HEK293 (cell line): ENCODE measurements at regions not wholly inside any gene's neighbourhood (a gene's known extent, or its start where the extent isn't known, plus 50 kb on each side); places are given as distances from the start of the nearest gene placed in this dataset.

Experiments
- CTCF ChIA-PET: fragments of 350-600 bp; formaldehyde crosslinking; extraction: SDS; loops from one replicate; lab custom pipeline; 2021; ENCODE audit warnings: antibody characterized with exemption; lab: Yijun Ruan, JAX
- POLR2A ChIA-PET: fragments of 300-600 bp; formaldehyde crosslinking; extraction: SDS; loops from one replicate; lab custom pipeline; 2020; ENCODE audit warnings: antibody characterized with exemption, inconsistent platforms; lab: Yijun Ruan, JAX
- H3K27ac ChIP-seq: fragments of 200-500 bp; sonication (Bioruptor generic); 2 replicates; pipeline ENCODE4 v1.5.1; 2014; ENCODE audit warnings: low read depth, low read length, control low read depth, inconsistent platforms; ENCODE audit errors: extremely low read depth
- H3K36me3 ChIP-seq, 2 experiments: fragments of 200-500 bp in 1 of 2; sonication (Bioruptor generic) in 1 of 2; 1 replicate in 1 of 2; 2 replicates in 1 of 2; pipeline ENCODE4 v1.5.1; 2014 to 2017; ENCODE audit warnings: inconsistent platforms in 2 of 2, low read length in 2 of 2; ENCODE audit not compliant: control insufficient read depth in 2 of 2, insufficient read depth in 1 of 2
- H3K4me1 ChIP-seq: fragments of 200-500 bp; sonication (Bioruptor generic); 2 replicates; pipeline ENCODE4 v1.5.1; 2014; ENCODE audit warnings: mild to moderate bottlenecking, low read length, inconsistent platforms; ENCODE audit not compliant: control insufficient read depth, insufficient read depth
- H3K4me3 ChIP-seq: 2 replicates; pipeline ENCODE4 v1.5.1; 2011; ENCODE audit warnings: low read depth, mild to moderate bottlenecking, control low read depth, low read length, moderate library complexity
- H3K9me3 ChIP-seq: fragments of 200-500 bp; sonication (Bioruptor generic); 2 replicates; pipeline ENCODE4 v1.5.1; 2014; ENCODE audit warnings: low read depth, low read length, inconsistent platforms; ENCODE audit not compliant: control insufficient read depth, insufficient read depth
- HIC1 ChIP-seq: fragments of 450-650 bp; formaldehyde crosslinking; IDR thresholded peaks from 2 replicates; pipeline ENCODE4 v1.5.1; 2016; ENCODE audit warnings: missing biosample characterization, missing genetic modification characterization
- KLF16 ChIP-seq: fragments of 450-650 bp; formaldehyde crosslinking; IDR thresholded peaks from 2 replicates; pipeline ENCODE4 v1.5.1; 2017; ENCODE audit warnings: missing biosample characterization, missing genetic modification characterization
- MYNN ChIP-seq: fragments of 450-650 bp; formaldehyde crosslinking; IDR thresholded peaks from 2 replicates; pipeline ENCODE4 v1.5.1; 2016; ENCODE audit warnings: missing biosample characterization, missing genetic modification characterization, borderline replicate concordance
- OSR2 ChIP-seq: fragments of 450-650 bp; formaldehyde crosslinking; IDR thresholded peaks from 2 replicates; pipeline ENCODE4 v1.5.1; 2016; ENCODE audit warnings: missing biosample characterization, missing genetic modification characterization
- SETDB1 ChIP-seq: IDR thresholded peaks from one replicate; pipeline ENCODE4 v1.6.1; 2017; ENCODE audit warnings: mild to moderate bottlenecking, low read length, moderate library complexity, mixed read lengths; ENCODE audit not compliant: insufficient read length
- TCF7L2 ChIP-seq: IDR thresholded peaks from 2 replicates; pipeline ENCODE4 v1.6.1; 2011; ENCODE audit warnings: low read depth, mild to moderate bottlenecking, inconsistent platforms, low read length, moderate library complexity, borderline replicate concordance
- ZBTB17 ChIP-seq: fragments of 450-650 bp; formaldehyde crosslinking; IDR thresholded peaks from 2 replicates; pipeline ENCODE4 v1.5.1; 2016; ENCODE audit warnings: missing biosample characterization, missing genetic modification characterization
- ZFP37 ChIP-seq: fragments of 450-650 bp; formaldehyde crosslinking; IDR thresholded peaks from 2 replicates; pipeline ENCODE4 v1.5.1; 2016; ENCODE audit warnings: missing biosample characterization, missing genetic modification characterization
- ZNF169 ChIP-seq: fragments of 450-650 bp; formaldehyde crosslinking; IDR thresholded peaks from 2 replicates; pipeline ENCODE4 v1.5.1; 2016; ENCODE audit warnings: missing biosample characterization, missing genetic modification characterization
- ZNF214 ChIP-seq: fragments of 450-650 bp; formaldehyde crosslinking; IDR thresholded peaks from 2 replicates; pipeline ENCODE4 v1.5.1; 2017; ENCODE audit warnings: missing biosample characterization, mild to moderate bottlenecking, missing genetic modification characterization, borderline replicate concordance
- ZNF248 ChIP-seq: fragments of 450-650 bp; formaldehyde crosslinking; IDR thresholded peaks from 2 replicates; pipeline ENCODE4 v1.5.1; 2017; ENCODE audit warnings: missing biosample characterization, missing genetic modification characterization
- ZNF311 ChIP-seq: fragments of 450-650 bp; formaldehyde crosslinking; IDR thresholded peaks from 2 replicates; pipeline ENCODE4 v1.5.1; 2017; ENCODE audit warnings: missing biosample characterization, missing genetic modification characterization, borderline replicate concordance
- ZNF350 ChIP-seq: fragments of 450-650 bp; formaldehyde crosslinking; IDR thresholded peaks from 2 replicates; pipeline ENCODE4 v1.5.0; 2017; ENCODE audit warnings: missing biosample characterization, mild to moderate bottlenecking, missing genetic modification characterization
- ZNF510 ChIP-seq: fragments of 450-650 bp; formaldehyde crosslinking; IDR thresholded peaks from 2 replicates; pipeline ENCODE4 v1.5.1; 2018; ENCODE audit warnings: mild to moderate bottlenecking, missing genetic modification characterization, missing biosample characterization; ENCODE audit not compliant: insufficient replicate concordance
- ZNF521 ChIP-seq: fragments of 450-650 bp; formaldehyde crosslinking; IDR thresholded peaks from 2 replicates; pipeline ENCODE4 v1.5.1; 2017; ENCODE audit warnings: missing biosample characterization, mild to moderate bottlenecking, missing genetic modification characterization
- ZNF600 ChIP-seq: fragments of 450-650 bp; formaldehyde crosslinking; IDR thresholded peaks from 2 replicates; pipeline ENCODE4 v1.5.1; 2016; ENCODE audit warnings: missing biosample characterization, missing genetic modification characterization
- ZNF621 ChIP-seq: fragments of 450-650 bp; formaldehyde crosslinking; IDR thresholded peaks from 2 replicates; pipeline ENCODE4 v1.5.1; 2017; ENCODE audit warnings: missing biosample characterization, missing genetic modification characterization
- ZNF830 ChIP-seq: fragments of 450-650 bp; IDR thresholded peaks from 2 replicates; pipeline ENCODE4 v1.5.0; 2018; ENCODE audit warnings: missing biosample characterization, missing genetic modification characterization, low read depth, mild to moderate bottlenecking, moderate library complexity
- ZNF843 ChIP-seq: fragments of 450-650 bp; formaldehyde crosslinking; IDR thresholded peaks from 2 replicates; pipeline ENCODE4 v1.5.1; 2016; ENCODE audit warnings: missing biosample characterization, missing genetic modification characterization
- ZSCAN16 ChIP-seq: fragments of 450-650 bp; formaldehyde crosslinking; IDR thresholded peaks from 2 replicates; pipeline ENCODE4 v1.5.1; 2016; ENCODE audit warnings: missing biosample characterization, missing genetic modification characterization
- TF ChIP-seq, protein P1 (sequence below): fragments of 450-650 bp; formaldehyde crosslinking; IDR thresholded peaks from 2 replicates; pipeline ENCODE4 v1.5.1; 2016; ENCODE audit warnings: missing biosample characterization, missing genetic modification characterization
- TF ChIP-seq, protein P2 (sequence below): fragments of 450-650 bp; formaldehyde crosslinking; IDR thresholded peaks from 2 replicates; pipeline ENCODE4 v1.5.1; 2016; ENCODE audit warnings: missing biosample characterization, missing genetic modification characterization

DNA sequence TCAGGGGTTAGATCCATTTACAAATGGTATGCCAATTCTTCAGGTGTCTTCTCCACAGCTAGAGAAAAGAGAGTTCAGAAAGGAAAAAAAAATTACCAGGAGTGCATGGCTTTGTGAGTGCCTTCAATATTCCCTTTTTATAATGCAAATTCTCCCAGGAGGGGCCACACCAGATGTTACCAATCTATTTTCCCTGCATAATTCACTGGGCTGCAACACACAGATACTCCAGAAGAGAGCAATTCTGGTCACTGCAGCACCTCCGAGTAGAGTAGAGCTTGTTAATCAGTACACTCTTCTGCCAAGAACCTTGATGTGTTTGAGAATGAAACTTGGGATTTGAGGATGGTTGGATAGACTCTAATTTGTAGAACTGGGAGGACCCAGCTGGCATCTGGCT is 80.7 kb upstream of the SPRED1 start:
- Histone ChIP-seq H3K27ac (no peak overlapping the region), H3K4me1 (no peaks in the 10 kb centered on the region), H3K9me3 (no peaks in the 10 kb centered on the region), H3K4me3 (no peak overlapping the region), H3K36me3 (no peaks in the 10 kb centered on the region)
- ChIA-PET CTCF (no interaction called here), POLR2A (no interaction called here)
- TF ChIP-seq TCF7L2, result no peak

- Histone ChIP-seq H3K27ac (no peak overlapping the region), H3K4me1 (no peaks in the 10 kb centered on the region), H3K4me3 (no peak overlapping the region), H3K9me3 (no peaks in the 10 kb centered on the region), H3K36me3 (no peaks in the 10 kb centered on the region)
- TF ChIP-seq ZNF169 (no peak), ZBTB17 (no peak), ZNF311 (no peak), ZNF510 (no peak), ZNF600 (tag by site-specific recombination) (no peak), ZNF621 (tag by site-specific recombination) (no peak), SETDB1 (no peak), KLF16 (no peak), ZNF214 (tag by site-specific recombination) (no peak), ZFP37 (tag by site-specific recombination) (no peak)
- TF ChIP-seq, protein P1, sequence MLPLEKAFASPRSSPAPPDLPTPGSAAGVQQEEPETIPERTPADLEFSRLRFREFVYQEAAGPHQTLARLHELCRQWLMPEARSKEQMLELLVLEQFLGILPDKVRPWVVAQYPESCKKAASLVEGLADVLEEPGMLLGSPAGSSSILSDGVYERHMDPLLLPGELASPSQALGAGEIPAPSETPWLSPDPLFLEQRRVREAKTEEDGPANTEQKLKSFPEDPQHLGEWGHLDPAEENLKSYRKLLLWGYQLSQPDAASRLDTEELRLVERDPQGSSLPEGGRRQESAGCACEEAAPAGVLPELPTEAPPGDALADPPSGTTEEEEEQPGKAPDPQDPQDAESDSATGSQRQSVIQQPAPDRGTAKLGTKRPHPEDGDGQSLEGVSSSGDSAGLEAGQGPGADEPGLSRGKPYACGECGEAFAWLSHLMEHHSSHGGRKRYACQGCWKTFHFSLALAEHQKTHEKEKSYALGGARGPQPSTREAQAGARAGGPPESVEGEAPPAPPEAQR, result no peak
- POLR2A ChIA-PET, result no interaction called here
- CTCF ChIA-PET, result no interaction called here
These were observed 77.9 kb upstream of the SPRED1 start for GRCh38 chr15:38174691-38175090.

GRCh38 chr15:38176155-38176554 is 76.5 kb upstream of the SPRED1 start:
- Histone ChIP-seq H3K4me1 (no peaks in the 10 kb centered on the region), H3K36me3 (no peaks in the 10 kb centered on the region), H3K4me3 (no peak overlapping the region), H3K27ac (no peak overlapping the region), H3K9me3 (no peaks in the 10 kb centered on the region)
- no peak for TF ChIP-seq OSR2 (tag by site-specific recombination)
- TF ChIP-seq ZNF843 (tag by site-specific recombination), result no peak
- no peak for TF ChIP-seq ZNF248 (tag by site-specific recombination)
- TF ChIP-seq ZSCAN16, result no peak
- TF ChIP-seq HIC1 (tag by site-specific recombination), result no peak
- TF ChIP-seq ZNF350, result no peak
- TF ChIP-seq ZNF830 (tag by site-specific recombination), result no peak
- TF ChIP-seq, protein P2, sequence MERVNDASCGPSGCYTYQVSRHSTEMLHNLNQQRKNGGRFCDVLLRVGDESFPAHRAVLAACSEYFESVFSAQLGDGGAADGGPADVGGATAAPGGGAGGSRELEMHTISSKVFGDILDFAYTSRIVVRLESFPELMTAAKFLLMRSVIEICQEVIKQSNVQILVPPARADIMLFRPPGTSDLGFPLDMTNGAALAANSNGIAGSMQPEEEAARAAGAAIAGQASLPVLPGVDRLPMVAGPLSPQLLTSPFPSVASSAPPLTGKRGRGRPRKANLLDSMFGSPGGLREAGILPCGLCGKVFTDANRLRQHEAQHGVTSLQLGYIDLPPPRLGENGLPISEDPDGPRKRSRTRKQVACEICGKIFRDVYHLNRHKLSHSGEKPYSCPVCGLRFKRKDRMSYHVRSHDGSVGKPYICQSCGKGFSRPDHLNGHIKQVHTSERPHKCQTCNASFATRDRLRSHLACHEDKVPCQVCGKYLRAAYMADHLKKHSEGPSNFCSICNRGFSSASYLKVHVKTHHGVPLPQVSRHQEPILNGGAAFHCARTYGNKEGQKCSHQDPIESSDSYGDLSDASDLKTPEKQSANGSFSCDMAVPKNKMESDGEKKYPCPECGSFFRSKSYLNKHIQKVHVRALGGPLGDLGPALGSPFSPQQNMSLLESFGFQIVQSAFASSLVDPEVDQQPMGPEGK (tag by site-specific recombination), result no peak
- TF ChIP-seq ZNF521 (tag by site-specific recombination), result no peak
- TF ChIP-seq MYNN (tag by site-specific recombination), result no peak
- CTCF ChIA-PET, result no interaction called here
- POLR2A ChIA-PET, result no interaction called here
